ENCODE measurements at regions not wholly inside any gene's neighbourhood (a gene's known extent, or its start where the extent isn't known, plus 50 kb on each side); places are given as distances from the start of the nearest gene placed in this dataset.

- no peak for TF ChIP-seq CTCF (IDR thresholded peaks at IDR 0.05; ENCODE audit: borderline replicate concordance, insufficient read depth, low read depth, low read length)
These were observed 168.6 kb downstream of the CTTN start for GRCh38 chr11:70566768-70567530.

GRCh38 chr11:70567680-70568034 lies 169.3 kb downstream of the CTTN start:
- no peak overlapping the region for H3K4me3 ChIP-seq (ENCODE audit: low read depth, low read length)
- no peak for TF ChIP-seq CTCF (IDR thresholded peaks at IDR 0.05; ENCODE audit: borderline replicate concordance, insufficient read depth, low read depth, low read length)

More at GRCh38 chr11:70566768-70567530, 168.6 kb downstream of the CTTN start:
- H3K4me3 ChIP-seq (ENCODE audit: low read depth, low read length): no peak overlapping the region

GRCh38 chr11:70568035-70568813 lies 169.9 kb downstream of the CTTN start:
- no peak for TF ChIP-seq CTCF (IDR thresholded peaks at IDR 0.05; ENCODE audit: borderline replicate concordance, insufficient read depth, low read depth, low read length)
- H3K4me3 ChIP-seq (ENCODE audit: low read depth, low read length): no peak overlapping the region

GRCh38 chr11:70568814-70569617 lies 170.7 kb downstream of the CTTN start:
- no peak for TF ChIP-seq CTCF (IDR thresholded peaks at IDR 0.05; ENCODE audit: borderline replicate concordance, insufficient read depth, low read depth, low read length)
- no peak overlapping the region for H3K4me3 ChIP-seq (ENCODE audit: low read depth, low read length)

- TF ChIP-seq CTCF (IDR thresholded peaks at IDR 0.05; ENCODE audit: borderline replicate concordance, insufficient read depth, low read depth, low read length): no peak
- no peak overlapping the region for H3K4me3 ChIP-seq (ENCODE audit: low read depth, low read length)
These were observed 171.2 kb downstream of the CTTN start for GRCh38 chr11:70569618-70569890.

GRCh38 chr11:70569996-70570692 lies 171.8 kb downstream of the CTTN start:
- no peak for TF ChIP-seq CTCF (IDR thresholded peaks at IDR 0.05; ENCODE audit: borderline replicate concordance, insufficient read depth, low read depth, low read length)
- no peak overlapping the region for H3K4me3 ChIP-seq (ENCODE audit: low read depth, low read length)
